ENCODE measurements at regions not wholly inside any gene's neighbourhood (a gene's known extent, or its start where the extent isn't known, plus 50 kb on each side); places are given as distances from the start of the nearest gene placed in this dataset.

- TF ChIP-seq CTCF (IDR thresholded peaks at IDR 0.05 in 4 of 5, conservative IDR thresholded peaks at IDR 0.05 in 1 of 5) (no peak), POLR2A (IDR thresholded peaks at IDR 0.05) (no peak)
Measured at GRCh38 chr20:53748821-53749421, 155.3 kb upstream of the ZNF217 start.

All from gastrocnemius medialis (tissue), 4 donors.